ENCODE measurements at regions not wholly inside any gene's neighbourhood (a gene's known extent, or its start where the extent isn't known, plus 50 kb on each side); places are given as distances from the start of the nearest gene placed in this dataset.
"Not testable (repeated sequence)": the region's sequence is repeated elsewhere in the genome, so short reads cannot be mapped to it uniquely, and the experiment has no call there.

- peaks cover 71% of the 10 kb centered on the region for H3K9me3 Mint-ChIP-seq
- H3K4me1 Mint-ChIP-seq (ENCODE audit: low read depth) = no peaks in the 10 kb centered on the region
- H3K36me3 Mint-ChIP-seq (ENCODE audit: low read depth) = no peaks in the 10 kb centered on the region
- H3K4me3 Mint-ChIP-seq = no peak overlapping the region
- H3K27me3 Mint-ChIP-seq (ENCODE audit: insufficient read depth) = no peaks in the 10 kb centered on the region; the same call in 1 of the 2 replicates
- no peak for DNase-seq
- no peak overlapping the region for H3K27ac Mint-ChIP-seq
- TF ChIP-seq, protein P1, sequence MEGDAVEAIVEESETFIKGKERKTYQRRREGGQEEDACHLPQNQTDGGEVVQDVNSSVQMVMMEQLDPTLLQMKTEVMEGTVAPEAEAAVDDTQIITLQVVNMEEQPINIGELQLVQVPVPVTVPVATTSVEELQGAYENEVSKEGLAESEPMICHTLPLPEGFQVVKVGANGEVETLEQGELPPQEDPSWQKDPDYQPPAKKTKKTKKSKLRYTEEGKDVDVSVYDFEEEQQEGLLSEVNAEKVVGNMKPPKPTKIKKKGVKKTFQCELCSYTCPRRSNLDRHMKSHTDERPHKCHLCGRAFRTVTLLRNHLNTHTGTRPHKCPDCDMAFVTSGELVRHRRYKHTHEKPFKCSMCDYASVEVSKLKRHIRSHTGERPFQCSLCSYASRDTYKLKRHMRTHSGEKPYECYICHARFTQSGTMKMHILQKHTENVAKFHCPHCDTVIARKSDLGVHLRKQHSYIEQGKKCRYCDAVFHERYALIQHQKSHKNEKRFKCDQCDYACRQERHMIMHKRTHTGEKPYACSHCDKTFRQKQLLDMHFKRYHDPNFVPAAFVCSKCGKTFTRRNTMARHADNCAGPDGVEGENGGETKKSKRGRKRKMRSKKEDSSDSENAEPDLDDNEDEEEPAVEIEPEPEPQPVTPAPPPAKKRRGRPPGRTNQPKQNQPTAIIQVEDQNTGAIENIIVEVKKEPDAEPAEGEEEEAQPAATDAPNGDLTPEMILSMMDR (IDR thresholded peaks at IDR 0.05) = no peak
These were observed 139.4 kb upstream of the IRX1 start for GRCh38 chr5:3456121-3456681.

- not testable (repeated sequence) for DNase-seq; H3K4me3 Mint-ChIP-seq; H3K27me3 Mint-ChIP-seq (ENCODE audit: insufficient read depth); H3K4me1 Mint-ChIP-seq (ENCODE audit: low read depth); H3K36me3 Mint-ChIP-seq (ENCODE audit: low read depth); H3K27ac Mint-ChIP-seq
- H3K9me3 Mint-ChIP-seq = peaks cover 74% of the 10 kb centered on the region
These were observed 141.6 kb upstream of the IRX1 start for GRCh38 chr5:3454028-3454427.

- Mint-ChIP-seq H3K27me3 (ENCODE audit: insufficient read depth) (no peaks in the 10 kb centered on the region; the same call in 1 of the 2 replicates), H3K4me1 (ENCODE audit: low read depth) (no peaks in the 10 kb centered on the region), H3K27ac (no peak overlapping the region), H3K9me3 (peaks cover 70% of the 10 kb centered on the region), H3K4me3 (no peak overlapping the region), H3K36me3 (ENCODE audit: low read depth) (0 out of 2 replicates have a peak, but pooled peaks cover under 1% of the 10 kb centered on the region)
- TF ChIP-seq, protein P1 (IDR thresholded peaks at IDR 0.05) = no peak
- DNase-seq = no peak
These were observed 143.0 kb upstream of the IRX1 start for GRCh38 chr5:3452622-3453021.

GRCh38 chr5:3451961-3452360 lies 143.7 kb upstream of the IRX1 start:
- TF ChIP-seq, protein P1 (IDR thresholded peaks at IDR 0.05) = no peak
- Mint-ChIP-seq H3K4me3 (no peak overlapping the region), H3K27me3 (ENCODE audit: insufficient read depth) (no peaks in the 10 kb centered on the region; the same call in 1 of the 2 replicates), H3K27ac (no peak overlapping the region), H3K36me3 (ENCODE audit: low read depth) (0 out of 2 replicates have a peak, but pooled peaks cover 4% of the 10 kb centered on the region), H3K9me3 (peaks cover 68% of the 10 kb centered on the region), H3K4me1 (ENCODE audit: low read depth) (no peaks in the 10 kb centered on the region)
- DNase-seq = no peak

- Mint-ChIP-seq H3K4me3 (no peak overlapping the region), H3K4me1 (ENCODE audit: low read depth) (no peaks in the 10 kb centered on the region), H3K27ac (no peak overlapping the region), H3K27me3 (ENCODE audit: insufficient read depth) (no peaks in the 10 kb centered on the region; the same call in 1 of the 2 replicates), H3K36me3 (ENCODE audit: low read depth) (0 out of 2 replicates have a peak, but pooled peaks cover 4% of the 10 kb centered on the region), H3K9me3 (peaks cover 48% of the 10 kb centered on the region)
- no peak for DNase-seq
- TF ChIP-seq, protein P1 (IDR thresholded peaks at IDR 0.05) = no peak
These were observed 146.2 kb upstream of the IRX1 start for GRCh38 chr5:3449481-3449880.

- no peak for DNase-seq
- TF ChIP-seq, protein P1 (IDR thresholded peaks at IDR 0.05) = no peak
- Mint-ChIP-seq H3K36me3 (ENCODE audit: low read depth) (0 out of 2 replicates have a peak, but pooled peaks cover 4% of the 10 kb centered on the region), H3K27me3 (ENCODE audit: insufficient read depth) (no peaks in the 10 kb centered on the region; the same call in 1 of the 2 replicates), H3K4me3 (no peak overlapping the region), H3K4me1 (ENCODE audit: low read depth) (no peaks in the 10 kb centered on the region), H3K27ac (no peak overlapping the region), H3K9me3 (peaks cover 29% of the 10 kb centered on the region)
These were observed 149.2 kb upstream of the IRX1 start for GRCh38 chr5:3446410-3446809.

- not testable (repeated sequence) for H3K4me1 Mint-ChIP-seq (ENCODE audit: low read depth); H3K27ac Mint-ChIP-seq; H3K27me3 Mint-ChIP-seq (ENCODE audit: insufficient read depth); H3K4me3 Mint-ChIP-seq; DNase-seq; H3K36me3 Mint-ChIP-seq (ENCODE audit: low read depth)
- peaks cover 23% of the 10 kb centered on the region for H3K9me3 Mint-ChIP-seq
These were observed 150.1 kb upstream of the IRX1 start for GRCh38 chr5:3445517-3445916.

Data from HFFc6 (cell line).